ENCODE measurements at regions not wholly inside any gene's neighbourhood (a gene's known extent, or its start where the extent isn't known, plus 50 kb on each side); places are given as distances from the start of the nearest gene placed in this dataset.
A peak's percentile ranks its signal among the peaks of the same experiment; 100 is the strongest.

- TF ChIP-seq CTCF (IDR thresholded peaks at IDR 0.05; ENCODE audit: control extremely low read depth, extremely low read depth): no peak
- H3K36me3 ChIP-seq (ENCODE audit: control insufficient read depth in 4 of 4, insufficient read depth in 4 of 4, low read length in 4 of 4): no peaks in the 10 kb centered on the region
- no peaks in the 10 kb centered on the region for H3K4me1 ChIP-seq (ENCODE audit: control insufficient read depth in 5 of 5, insufficient read depth in 5 of 5, low read length in 5 of 5)
- H3K27ac ChIP-seq (ENCODE audit: low read depth in 1 of 2, low read length in 1 of 2): no peak overlapping the region
- WGBS, 2 donors: 88 to 89% methylated on average over 30 of the region's 30 CpGs
- H3K9me3 ChIP-seq (ENCODE audit: control insufficient read depth in 4 of 4, insufficient read depth in 3 of 4, low read length in 3 of 4): peaks cover 0 to 6% (median 0%) of the 10 kb centered on the region in 4 donors
- H3K27me3 ChIP-seq (ENCODE audit: control insufficient read depth in 3 of 3, insufficient read depth in 3 of 3, low read length in 2 of 3): no peaks in the 10 kb centered on the region
- ATAC-seq (ENCODE audit: insufficient read depth, low FRiP score) (no peak), DNase-seq (no peak)
- H3K9ac ChIP-seq (ENCODE audit: insufficient read depth in 1 of 2, low read length in 2 of 2): no peak overlapping the region
- no peak overlapping the region for H3K4me3 ChIP-seq
Measured at GRCh38 chr12:74292351-74293194, 245.1 kb upstream of the ATXN7L3B start.

GRCh38 chr12:74293689-74294131 lies 243.9 kb upstream of the ATXN7L3B start:
- ATAC-seq (ENCODE audit: insufficient read depth, low FRiP score) (no peak), DNase-seq (no peak)
- 89 to 91% methylated on average over 15 of the region's 15 CpGs for WGBS, 2 donors
- H3K9ac ChIP-seq (ENCODE audit: insufficient read depth in 1 of 2, low read length in 2 of 2): no peak overlapping the region
- H3K4me1 ChIP-seq (ENCODE audit: control insufficient read depth in 5 of 5, insufficient read depth in 5 of 5, low read length in 5 of 5): no peaks in the 10 kb centered on the region
- H3K4me3 ChIP-seq: no peak overlapping the region
- H3K27me3 ChIP-seq (ENCODE audit: control insufficient read depth in 3 of 3, insufficient read depth in 3 of 3, low read length in 2 of 3): no peaks in the 10 kb centered on the region
- no peak for TF ChIP-seq CTCF (IDR thresholded peaks at IDR 0.05; ENCODE audit: control extremely low read depth, extremely low read depth)
- peaks cover 0 to 6% (median 0%) of the 10 kb centered on the region in 4 donors for H3K9me3 ChIP-seq (ENCODE audit: control insufficient read depth in 4 of 4, insufficient read depth in 3 of 4, low read length in 3 of 4)
- H3K36me3 ChIP-seq (ENCODE audit: control insufficient read depth in 4 of 4, insufficient read depth in 4 of 4, low read length in 4 of 4): no peaks in the 10 kb centered on the region
- H3K27ac ChIP-seq (ENCODE audit: low read depth in 1 of 2, low read length in 1 of 2): no peak overlapping the region

GRCh38 chr12:74317078-74317601 lies 220.5 kb upstream of the ATXN7L3B start:
- Histone ChIP-seq H3K4me1 (ENCODE audit: control insufficient read depth in 5 of 5, insufficient read depth in 5 of 5, low read length in 5 of 5) (peaks cover 0 to 6% (median 0%) of the 10 kb centered on the region in 5 donors), H3K9me3 (ENCODE audit: control insufficient read depth in 4 of 4, insufficient read depth in 3 of 4, low read length in 3 of 4) (peaks cover 0 to 2% (median 0%) of the 10 kb centered on the region in 4 donors), H3K27ac (ENCODE audit: low read depth in 1 of 2, low read length in 1 of 2) (no peak overlapping the region), H3K27me3 (ENCODE audit: control insufficient read depth in 3 of 3, insufficient read depth in 3 of 3, low read length in 2 of 3) (no peaks in the 10 kb centered on the region), H3K9ac (ENCODE audit: insufficient read depth in 1 of 2, low read length in 2 of 2) (no peak overlapping the region), H3K36me3 (ENCODE audit: control insufficient read depth in 4 of 4, insufficient read depth in 4 of 4, low read length in 4 of 4) (no peaks in the 10 kb centered on the region), H3K4me3 (no peak overlapping the region)
- WGBS, 2 donors: 15 to 39% methylated on average over 2 of the region's 2 CpGs
- DNase-seq (peak; percentile 17 to 51 (median 31)), ATAC-seq (ENCODE audit: insufficient read depth, low FRiP score) (no peak)
- TF ChIP-seq CTCF (IDR thresholded peaks at IDR 0.05; ENCODE audit: control extremely low read depth, extremely low read depth): no peak
